Kasumi-1 (cell line): ENCODE measurements at regions not wholly inside any gene's neighbourhood (a gene's known extent, or its start where the extent isn't known, plus 50 kb on each side); places are given as distances from the start of the nearest gene placed in this dataset.
"Not testable (repeated sequence)": the region's sequence is repeated elsewhere in the genome, so short reads cannot be mapped to it uniquely, and the experiment has no call there.

Source experiments
- DNase-seq, 2 experiments: peaks; one replicate each; lab custom pipeline; 2025; lab: John Stamatoyannopoulos, UW

DNA sequence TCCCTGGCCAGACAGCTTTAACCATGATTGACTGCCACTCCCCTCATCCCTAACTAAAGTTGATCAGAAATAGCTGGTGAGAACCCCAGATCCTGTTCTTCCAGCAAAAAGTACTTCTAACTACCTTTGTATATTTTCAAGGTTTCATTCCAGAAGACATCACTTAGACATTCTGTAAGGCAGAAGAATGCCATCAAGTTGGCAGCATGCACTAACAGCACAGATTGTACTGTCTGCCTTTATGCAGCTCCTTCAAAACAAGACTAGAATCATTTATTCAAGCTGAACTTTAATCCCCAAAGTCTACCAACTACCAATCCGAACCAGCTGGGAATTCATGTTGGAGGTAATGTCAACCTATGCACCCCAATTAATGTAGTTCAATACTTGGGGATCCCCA lies 167.6 kb upstream of the KLHL1 start:
- no peak for DNase-seq

DNA sequence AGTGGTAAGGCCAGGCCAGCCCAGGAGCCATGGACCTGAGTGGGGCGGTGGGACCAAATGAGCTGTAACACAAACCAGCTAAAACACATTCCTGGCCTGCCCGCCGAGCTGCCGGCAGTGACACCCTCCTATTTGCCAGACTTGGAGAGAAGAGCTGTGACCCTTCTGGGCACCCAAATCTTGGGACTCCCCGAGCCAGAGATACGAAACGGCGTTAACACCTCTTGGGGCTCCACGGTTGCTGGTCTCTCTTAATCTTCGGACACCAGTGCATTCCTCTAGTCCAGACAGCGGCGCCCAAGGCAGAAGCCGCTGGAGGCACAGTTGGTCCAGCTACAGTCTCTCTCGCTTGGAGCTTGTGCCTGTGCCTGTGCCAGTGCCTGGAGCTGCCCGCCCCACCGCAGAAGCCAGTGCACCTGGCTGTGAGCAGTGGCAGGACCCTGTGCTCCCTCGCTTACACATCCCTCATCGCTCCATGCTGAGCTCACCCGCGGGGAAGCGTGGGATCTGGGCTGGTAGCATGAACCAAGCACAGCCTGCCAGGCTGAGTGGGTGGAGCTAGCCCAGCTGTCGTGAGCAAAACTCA lies 147.2 kb upstream of the KLHL1 start:
- no peak for DNase-seq

DNA sequence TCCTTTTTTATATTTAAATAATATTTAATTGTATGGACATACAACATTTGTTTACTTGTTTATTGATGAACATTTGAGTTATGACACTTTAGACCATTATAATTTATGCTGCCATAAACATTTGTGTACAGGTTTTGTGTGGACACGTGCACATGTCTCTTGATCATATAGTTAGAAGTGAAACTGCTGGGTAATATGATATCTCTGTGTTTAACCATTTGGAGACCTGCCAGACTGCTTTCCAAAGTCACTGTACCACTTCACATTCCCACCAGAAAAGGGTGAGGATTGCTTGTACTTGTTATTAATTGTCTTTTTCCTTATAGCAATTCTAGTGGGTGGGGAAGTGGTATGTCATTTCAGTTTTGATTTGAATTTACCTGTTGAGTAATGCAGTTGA lies 145.6 kb upstream of the KLHL1 start:
- DNase-seq, result peak in 1 of 2 experiments; percentile 1

DNA sequence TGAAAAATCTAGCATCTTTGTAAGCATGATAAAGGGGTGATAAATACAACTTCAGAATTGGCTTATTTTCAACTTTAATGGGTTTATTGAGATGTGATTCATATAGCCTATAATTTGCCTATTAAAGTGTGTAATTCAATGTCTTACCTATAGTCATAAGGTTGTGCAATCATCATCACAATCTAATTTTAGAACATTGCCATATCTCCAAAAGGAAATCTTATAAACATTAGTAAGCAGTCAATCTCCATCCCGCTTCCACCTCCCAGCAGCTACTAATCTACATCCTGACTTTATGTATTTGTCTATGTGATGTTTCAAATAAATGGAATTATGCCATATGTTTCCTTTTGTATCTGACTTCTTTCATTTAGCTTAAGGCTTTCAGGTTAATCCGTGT lies 145.2 kb upstream of the KLHL1 start:
- no peak for DNase-seq

DNA sequence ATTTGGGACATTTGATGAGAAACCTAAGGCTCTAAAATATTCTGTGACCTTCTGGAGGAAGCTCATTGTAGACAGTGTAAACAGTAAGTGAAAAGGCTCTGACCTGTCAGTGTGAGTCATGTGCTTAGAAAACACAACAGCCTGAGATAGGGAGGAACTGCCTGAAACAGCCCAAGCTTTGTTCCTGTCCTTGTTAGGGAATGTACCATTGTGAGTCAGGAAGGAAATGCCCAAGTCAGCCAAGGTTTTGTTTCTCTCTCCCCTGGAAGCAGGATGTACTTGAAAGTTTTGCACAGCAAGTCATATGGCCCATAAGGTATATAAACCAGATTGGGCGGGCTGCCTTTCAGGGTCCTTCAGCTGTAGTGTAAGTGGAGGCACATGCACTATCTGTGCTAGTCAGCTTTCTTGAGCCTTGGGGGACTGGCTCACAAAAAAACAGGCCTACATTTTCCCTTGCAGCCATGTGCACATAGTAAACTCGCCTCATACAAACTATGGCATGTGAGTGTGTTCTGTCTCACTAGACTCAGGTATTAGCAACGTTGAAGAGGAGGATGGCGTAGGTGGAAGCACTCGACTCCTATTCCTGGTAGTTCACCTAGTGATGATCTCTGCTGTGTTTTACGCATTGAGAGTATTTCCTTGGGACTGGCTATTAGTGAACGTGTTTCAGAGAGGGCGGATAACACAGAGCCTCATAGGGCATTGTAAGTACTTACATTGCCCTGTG lies 141.2 kb upstream of the KLHL1 start:
- no peak for DNase-seq

DNA sequence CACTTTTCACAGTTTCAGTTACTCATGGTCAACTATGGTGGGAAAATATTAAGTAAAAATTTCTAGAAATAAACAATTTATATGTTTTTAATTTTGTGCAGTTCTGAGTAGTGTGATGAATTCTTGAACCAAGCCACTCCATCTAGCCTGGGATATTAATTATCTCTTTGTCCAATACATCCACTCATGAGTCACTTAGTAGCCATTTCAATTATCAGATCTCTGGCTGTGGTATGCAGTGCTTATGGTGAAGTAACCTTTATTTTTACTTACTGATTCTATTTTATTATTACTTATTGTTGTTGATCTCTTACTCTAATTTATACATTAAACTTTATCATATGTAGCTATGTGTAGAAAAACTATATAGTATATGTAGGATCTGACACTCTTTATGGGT lies 128.9 kb upstream of the KLHL1 start:
- no peak for DNase-seq

DNA sequence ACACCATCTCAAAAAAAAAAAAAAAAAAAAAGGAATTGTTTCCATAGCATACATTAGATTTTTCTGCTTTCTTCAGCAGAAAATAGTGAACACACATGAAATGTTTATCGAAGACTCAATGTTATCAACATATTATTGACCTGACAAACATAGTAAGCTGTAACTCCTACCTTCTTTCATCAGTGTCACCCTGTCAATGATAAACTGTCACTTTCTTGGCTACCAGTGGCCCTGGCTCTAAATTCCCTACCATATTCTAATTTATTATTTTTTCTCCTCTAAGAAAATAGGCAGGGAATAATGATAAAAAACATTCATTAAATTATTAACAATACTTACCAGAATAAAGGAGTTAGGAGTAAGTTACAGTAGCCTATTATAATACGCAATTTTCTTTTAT lies 127.3 kb upstream of the KLHL1 start:
- DNase-seq, result no peak

DNA sequence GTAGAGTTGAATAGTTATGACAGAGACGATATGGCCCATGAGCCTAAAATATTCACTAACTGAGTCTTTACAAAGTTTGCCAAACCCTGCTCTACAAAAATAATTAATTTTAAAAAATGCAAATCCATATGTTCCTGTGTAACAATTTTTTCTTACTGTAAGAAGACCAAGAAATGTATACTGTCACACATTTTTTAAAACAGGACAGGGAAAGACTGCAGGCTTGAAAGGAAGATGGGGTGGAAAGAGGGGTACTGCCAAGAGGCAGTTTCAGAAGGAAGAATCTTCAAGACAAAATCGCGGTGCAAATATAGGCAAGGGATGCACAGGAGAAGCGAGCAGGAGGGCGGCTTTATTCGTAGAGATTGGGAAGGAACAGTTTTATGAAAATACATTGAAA lies 115.7 kb upstream of the KLHL1 start:
- DNase-seq, result no peak

DNA sequence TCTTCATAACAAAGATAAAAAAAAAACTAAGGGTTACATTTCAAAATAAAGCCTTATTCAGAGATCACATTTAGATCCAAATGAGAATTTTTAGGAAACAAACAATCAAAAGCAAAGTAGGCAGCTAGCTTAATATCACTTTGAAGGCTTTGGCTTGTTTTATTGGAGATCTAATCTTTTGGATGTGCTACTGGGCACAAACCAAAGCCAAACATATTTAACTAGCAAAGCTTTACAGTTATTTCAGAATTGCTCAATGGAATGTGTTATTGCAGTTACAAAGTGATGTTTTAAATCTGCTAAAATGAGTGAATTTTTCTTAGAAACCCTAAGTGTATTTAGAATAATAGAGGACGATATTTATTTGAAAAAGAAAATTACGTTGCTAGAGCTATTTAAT lies 114.7 kb upstream of the KLHL1 start:
- DNase-seq, result no peak

DNA sequence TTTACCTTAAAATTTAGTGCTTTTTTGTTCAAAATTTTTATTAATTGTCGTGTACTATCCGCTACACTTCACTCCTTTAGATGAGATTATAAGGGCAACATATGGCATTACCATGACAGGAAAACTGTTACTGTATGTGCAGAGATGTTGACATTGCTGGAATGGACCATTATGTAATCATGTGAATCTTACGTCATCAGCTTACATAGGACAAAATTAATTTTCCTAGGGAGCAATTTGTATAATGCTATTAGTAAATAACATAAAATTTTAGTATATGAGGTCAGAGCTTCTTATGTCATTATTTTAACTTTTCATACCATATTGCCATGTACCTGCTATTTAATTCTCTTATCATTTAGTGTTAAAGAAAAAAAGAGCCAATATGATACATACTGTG lies 110.4 kb upstream of the KLHL1 start:
- no peak for DNase-seq

DNA sequence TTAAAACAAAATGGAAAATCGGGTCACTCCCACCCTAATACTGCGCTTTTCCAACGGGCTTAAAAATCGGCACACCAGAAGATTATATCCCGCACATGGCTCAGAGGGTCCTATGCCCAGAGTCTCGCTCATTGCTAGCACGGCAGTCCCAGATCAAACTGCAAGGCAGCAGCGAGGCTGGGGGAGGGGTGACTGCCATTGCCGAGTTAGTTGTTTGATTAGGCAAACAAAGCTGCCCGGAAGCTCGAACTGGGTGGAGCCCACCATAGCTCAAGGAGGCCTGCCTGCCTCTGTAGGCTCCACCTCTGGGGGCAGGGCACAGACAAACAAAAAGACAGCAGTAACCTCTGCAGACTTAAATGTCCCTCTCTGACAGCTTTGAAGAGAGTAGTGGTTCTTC lies 100.7 kb upstream of the KLHL1 start:
- DNase-seq, result not testable (repeated sequence)

DNA sequence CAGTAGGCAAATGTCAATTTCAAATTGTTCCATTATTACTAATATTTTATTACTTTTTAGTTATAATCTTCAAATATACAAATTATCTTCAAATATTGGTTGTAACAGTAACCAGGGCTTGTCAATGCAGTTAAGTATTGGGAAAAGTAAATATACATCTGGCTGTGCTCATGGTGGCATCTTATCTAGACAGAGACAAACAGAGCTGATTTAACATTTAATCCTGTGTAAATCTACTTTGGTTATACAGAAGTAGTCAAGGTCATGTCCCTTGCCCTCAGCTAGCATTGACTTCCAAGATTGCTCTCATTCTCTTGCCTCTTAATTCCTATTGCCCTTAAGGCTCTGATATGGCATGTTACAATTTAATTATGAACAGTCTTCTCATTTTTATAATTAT lies 98.4 kb upstream of the KLHL1 start:
- no peak for DNase-seq

DNA sequence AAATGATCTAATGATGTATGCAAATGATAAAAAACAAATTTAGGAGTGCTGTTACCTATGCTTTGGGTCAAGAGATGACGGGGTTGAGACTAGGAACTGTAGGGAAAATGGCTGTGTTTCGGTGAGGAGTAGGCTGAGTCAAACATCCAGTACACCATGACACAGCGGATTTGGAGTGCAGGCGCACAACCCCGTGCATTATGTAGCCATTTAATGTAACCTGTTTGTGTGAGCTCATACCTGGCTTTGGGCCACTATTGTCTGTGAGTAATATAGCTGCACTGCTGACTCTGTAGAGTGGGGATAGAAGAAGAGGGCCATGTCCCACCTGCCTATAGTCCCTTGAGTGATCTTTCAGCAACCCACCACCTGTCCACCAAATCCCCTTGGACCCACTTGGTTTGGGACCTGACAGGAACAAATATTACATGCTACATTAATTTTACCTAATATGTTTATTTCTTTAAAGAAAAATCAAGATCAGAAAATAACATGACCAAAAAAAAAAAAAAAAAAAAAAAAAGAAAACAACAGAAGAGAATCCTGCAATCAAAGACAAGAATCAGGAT lies 95.5 kb upstream of the KLHL1 start:
- DNase-seq, result no peak

DNA sequence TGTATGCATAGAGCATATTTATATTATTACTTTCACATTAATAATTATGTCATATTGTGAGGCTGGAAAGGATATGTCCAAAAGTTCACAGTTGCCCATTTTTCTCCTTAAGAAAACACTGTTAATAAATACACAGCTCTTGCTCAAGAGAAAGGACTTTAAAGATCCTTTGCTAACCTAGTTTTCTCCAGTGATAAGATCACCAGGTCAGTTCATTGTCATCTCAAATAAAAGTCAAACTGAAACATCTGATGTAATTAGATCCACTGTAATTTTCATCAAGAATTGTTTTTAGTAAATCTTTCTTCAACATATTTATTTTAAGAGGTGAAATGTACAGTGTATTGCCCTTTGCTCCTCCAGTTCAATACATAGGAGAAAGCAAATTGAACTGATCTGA lies 82.8 kb upstream of the KLHL1 start:
- no peak for DNase-seq

DNA sequence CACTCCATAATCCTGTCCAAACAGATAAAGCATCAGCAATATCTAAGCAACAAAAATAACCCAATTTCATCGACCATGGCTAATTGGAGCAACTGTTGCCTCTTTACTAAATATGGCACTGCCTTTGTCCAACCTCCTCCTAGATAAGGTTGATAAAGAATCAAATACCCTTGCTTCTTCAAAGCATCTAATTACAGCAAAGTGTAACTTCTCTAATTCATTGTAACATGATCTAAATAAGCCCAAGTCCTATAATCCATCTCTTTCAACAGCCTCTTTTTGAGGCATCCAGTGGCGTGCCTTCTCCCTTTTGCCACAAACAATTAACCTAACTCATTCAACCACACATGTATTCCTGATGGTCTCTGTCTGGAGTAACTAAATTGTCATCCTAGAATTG lies 81.7 kb upstream of the KLHL1 start:
- no peak for DNase-seq

DNA sequence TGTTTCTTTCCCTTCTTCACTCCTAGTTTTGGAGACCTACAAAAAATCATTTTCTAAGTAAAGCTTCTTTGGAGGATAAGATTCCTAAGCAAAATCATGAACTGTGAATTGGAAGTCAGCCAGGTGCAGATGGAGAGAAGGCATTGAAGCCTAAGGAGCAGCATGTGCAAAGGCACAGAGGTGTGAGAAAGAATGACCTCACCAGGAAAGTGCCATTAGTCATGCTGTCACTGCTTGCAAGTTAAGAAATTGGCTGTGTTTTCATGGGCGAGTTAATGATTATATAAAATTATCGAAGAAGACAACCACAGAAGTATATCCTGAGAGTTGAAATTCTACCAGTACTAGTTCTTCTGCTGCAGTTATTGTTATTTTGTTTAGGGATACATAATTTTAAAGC lies 80.3 kb upstream of the KLHL1 start:
- no peak for DNase-seq

DNA sequence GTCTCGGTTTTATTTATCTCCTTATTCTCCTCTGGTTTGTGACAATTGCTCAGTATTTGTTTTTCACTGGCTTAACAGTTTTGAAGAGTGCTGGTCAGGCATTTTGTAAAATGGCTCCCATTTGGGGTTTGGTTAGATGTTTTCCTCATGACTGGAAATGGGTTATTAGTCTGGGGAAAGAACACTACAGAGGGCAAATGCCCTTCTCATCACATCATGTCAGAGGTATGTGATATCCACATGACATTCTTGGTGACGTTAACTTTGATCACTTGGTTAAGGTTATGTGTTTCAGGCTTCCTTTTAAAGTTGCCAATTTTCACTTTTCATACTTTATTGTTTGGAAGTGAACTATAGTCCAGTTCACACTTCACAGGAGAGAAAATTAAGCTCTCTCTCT lies 74.8 kb upstream of the KLHL1 start:
- no peak for DNase-seq
